GM18951 (cell line): ENCODE measurements at regions not wholly inside any gene's neighbourhood (a gene's known extent, or its start where the extent isn't known, plus 50 kb on each side); places are given as distances from the start of the nearest gene placed in this dataset.
"Not testable (repeated sequence)": the region's sequence is repeated elsewhere in the genome, so short reads cannot be mapped to it uniquely, and the experiment has no call there.

Experiments
- POLR2A ChIP-seq: IDR thresholded peaks from 4 replicates; pipeline ENCODE4 v1.6.1; 2011; ENCODE audit warnings: mild to moderate bottlenecking; ENCODE audit not compliant: insufficient read length, insufficient read depth; ENCODE audit errors: extremely low read depth
- in situ Hi-C: fragments of 300-500 bp; cut with MboI; formaldehyde crosslinking; loops from one replicate; pipeline ENCODE4 v1.12.0; 2022; ENCODE audit warnings: low sequenced_read_pairs, mixed read lengths, inconsistent platforms; ENCODE audit not compliant: unreplicated experiment

DNA sequence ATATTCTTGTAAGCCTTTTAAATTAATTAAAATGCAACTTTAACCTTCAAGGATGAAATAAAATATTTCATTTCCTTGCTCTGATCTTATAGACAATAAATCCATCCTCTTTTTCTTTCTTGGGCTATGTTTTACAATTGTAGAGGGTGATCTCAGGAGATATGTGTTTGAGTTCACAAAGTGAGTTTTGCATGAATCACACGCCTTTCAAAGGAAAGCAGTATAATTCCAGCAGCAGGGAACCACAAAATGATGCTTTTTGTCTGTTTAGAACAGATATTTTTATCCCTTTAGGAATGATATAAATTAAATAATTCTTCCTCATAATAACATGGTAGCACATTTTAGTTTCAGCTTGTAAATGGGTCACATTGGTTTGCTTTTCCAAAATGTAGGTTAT is 191.2 kb downstream of the SEMA6D start:
- in situ Hi-C loops: no loop called here
- no peak for TF ChIP-seq POLR2A

- in situ Hi-C loops: no loop called here
- no peak for TF ChIP-seq POLR2A
Observed at GRCh38 chr15:47908950-47909670, 191.8 kb downstream of the SEMA6D start.

GRCh38 chr15:47912910-47913309 is 195.6 kb downstream of the SEMA6D start:
- in situ Hi-C loops: not testable (repeated sequence)

DNA sequence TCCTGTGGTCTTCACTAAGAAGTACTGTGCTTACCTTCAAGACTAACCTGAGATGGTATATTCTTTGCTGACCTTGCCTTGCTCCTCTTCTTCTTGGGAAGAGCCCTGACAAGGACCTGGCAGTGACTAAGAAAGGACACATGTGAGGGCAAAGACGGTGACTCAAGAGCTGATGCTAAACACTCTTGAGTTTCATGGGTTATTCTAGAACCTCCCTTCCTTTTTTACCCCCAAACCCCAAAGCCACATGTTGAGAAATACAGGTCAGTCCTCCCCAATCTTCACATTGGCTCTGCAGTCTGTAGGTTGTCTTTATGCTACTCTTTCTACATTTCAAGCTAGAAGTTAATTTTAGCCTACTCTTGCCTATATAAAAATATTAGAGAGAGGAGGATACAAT is 200.6 kb downstream of the SEMA6D start:
- TF ChIP-seq POLR2A: no peak
- in situ Hi-C loops: no loop called here

GRCh38 chr15:47918877-47919276 is 201.6 kb downstream of the SEMA6D start:
- TF ChIP-seq POLR2A: no peak
- in situ Hi-C loops: no loop called here

- in situ Hi-C loops: no loop called here
- no peak for TF ChIP-seq POLR2A
Observed at GRCh38 chr15:47924381-47924780, 196.4 kb upstream of the SLC24A5 start.

- in situ Hi-C loops: no loop called here
- no peak for TF ChIP-seq POLR2A
Observed at GRCh38 chr15:47929138-47929803, 191.5 kb upstream of the SLC24A5 start.

GRCh38 chr15:47932261-47932660 is 188.5 kb upstream of the SLC24A5 start:
- in situ Hi-C loops: no loop called here
- no peak for TF ChIP-seq POLR2A

DNA sequence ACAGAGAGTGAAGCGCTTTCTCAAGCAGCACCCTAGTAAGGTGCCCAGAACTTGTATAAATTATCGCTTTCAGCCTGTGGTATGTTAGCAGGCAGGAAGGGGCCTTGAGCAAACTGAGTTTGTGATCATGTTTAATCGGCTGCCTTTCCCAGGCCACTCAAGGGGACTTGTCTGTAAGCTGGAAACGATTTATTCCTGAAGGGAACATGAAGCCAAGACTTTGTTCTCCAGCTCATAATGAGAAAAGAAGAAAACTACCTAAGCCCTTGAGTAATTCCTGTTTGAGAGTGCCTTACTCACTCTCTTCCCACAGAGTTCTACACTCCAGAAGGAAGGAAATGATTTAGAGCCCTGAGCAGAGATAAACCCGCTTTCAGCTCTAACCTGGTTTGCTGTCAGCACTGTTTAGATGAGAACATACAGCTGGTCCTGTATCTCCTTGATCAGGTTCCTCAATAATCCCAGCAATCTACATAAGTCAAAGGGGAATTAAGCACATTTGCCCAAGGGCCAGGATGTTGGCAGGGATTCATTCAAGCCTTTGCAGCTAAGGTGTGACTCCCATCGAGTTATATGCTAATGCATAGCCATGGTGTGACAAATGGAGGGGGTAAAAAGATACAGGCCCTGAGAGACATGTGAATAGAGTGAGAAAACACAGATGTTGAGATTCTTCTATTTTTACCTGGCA is 187.7 kb upstream of the SLC24A5 start:
- no peak for TF ChIP-seq POLR2A

GRCh38 chr15:47933865-47934264 is 186.9 kb upstream of the SLC24A5 start:
- TF ChIP-seq POLR2A: no peak
- in situ Hi-C loops: no loop called here

More for the DNA sequence above, 187.7 kb upstream of the SLC24A5 start:
- in situ Hi-C loops: no loop called here

DNA sequence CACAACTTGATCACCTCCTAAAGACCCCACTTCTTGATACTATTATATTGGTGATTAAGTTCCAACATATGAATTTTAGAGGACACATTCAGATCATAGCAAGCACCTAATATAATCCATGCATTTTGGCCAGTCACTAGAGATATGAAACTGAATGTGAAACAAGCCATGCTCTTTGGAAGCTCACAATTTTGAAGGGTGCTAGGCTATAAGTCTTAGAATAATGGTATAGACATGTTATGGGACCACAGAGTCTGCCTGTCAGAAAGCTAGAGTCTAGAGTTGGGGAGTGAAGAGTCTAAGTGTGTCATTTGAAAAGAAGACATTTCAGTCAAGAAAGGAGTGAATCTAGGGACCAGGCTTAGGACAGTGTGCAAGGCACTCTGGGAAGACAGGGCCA is 186.4 kb upstream of the SLC24A5 start:
- TF ChIP-seq POLR2A: no peak
- in situ Hi-C loops: no loop called here

DNA sequence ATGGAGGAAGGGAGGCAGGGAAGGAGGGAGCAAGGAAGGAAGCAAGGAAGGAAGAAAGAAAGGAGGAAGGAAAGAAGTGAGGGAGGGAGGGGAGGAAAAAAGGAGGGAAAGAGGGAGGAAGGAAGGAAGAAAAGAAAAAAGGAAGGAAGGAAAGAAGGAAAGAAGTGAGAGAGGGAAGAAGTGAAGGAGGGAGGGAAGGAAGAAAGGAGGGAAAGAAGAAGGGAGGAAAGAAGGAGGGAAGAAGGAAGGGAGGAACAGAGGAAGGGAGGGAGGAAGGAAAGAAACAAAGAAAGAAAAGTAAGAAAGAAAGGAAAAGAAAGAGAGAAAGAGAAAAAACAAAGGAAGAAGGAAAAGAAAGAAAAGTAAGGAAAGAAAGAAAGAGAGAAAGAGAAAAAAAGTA is 183.0 kb upstream of the SLC24A5 start:
- TF ChIP-seq POLR2A: no peak
- in situ Hi-C loops: no loop called here

DNA sequence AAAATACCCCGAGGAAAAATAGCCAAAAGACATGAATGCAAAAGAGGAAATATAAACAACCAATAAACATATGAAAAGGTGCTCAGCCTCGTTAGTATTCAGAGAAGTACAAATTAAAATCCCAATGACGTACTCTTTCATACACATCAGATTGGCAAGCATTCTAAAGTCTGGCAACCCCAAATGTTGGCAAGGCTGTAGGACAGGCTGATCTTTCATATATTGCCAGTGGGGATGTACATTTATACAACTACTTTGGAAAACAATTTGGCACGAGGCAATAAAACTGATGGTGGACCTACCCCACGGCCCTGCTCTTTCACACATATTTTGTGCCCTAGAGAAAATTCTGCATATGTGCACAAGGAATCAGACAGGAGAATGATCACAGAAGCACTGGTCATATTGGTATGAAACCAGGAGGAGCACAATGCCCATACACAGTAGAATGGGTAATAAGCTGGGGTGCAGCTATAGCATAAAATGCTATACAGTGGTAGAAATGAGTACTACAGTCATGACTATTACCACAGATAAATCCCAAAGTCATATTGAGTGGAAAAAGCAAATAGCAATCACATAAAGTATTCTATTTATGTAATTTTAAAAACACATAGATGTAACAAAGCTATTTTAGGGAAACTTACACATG is 176.0 kb upstream of the SLC24A5 start:
- in situ Hi-C loops: no loop called here
- no peak for TF ChIP-seq POLR2A
